Endothelial cell of umbilical vein (primary cell): ENCODE measurements at regions not wholly inside any gene's neighbourhood (a gene's known extent, or its start where the extent isn't known, plus 50 kb on each side); places are given as distances from the start of the nearest gene placed in this dataset.

Source experiments
- CTCF ChIP-seq, 2 donors: IDR thresholded peaks; 1 replicate in 1 of 2; 2 replicates in 1 of 2; pipeline ENCODE4 v1.5.1; 2011; ENCODE audit warnings: low read length in 2 of 2, mild to moderate bottlenecking in 2 of 2, moderate library complexity in 2 of 2, control low read depth in 1 of 2, inconsistent platforms in 1 of 2, low read depth in 1 of 2; ENCODE audit not compliant: insufficient read depth in 1 of 2; ENCODE audit errors: extremely low read depth in 1 of 2
- EZH2 ChIP-seq: IDR thresholded peaks from 2 replicates; pipeline ENCODE4 v1.6.1; 2012; ENCODE audit warnings: borderline replicate concordance, low read depth, mild to moderate bottlenecking, moderate library complexity, low read length, inconsistent platforms; ENCODE audit not compliant: severe bottlenecking
- GATA2 ChIP-seq: IDR thresholded peaks from 2 replicates; pipeline ENCODE4 v1.7.0; 2011; ENCODE audit warnings: low read depth, mild to moderate bottlenecking, moderate library complexity, mixed read lengths, low read length; ENCODE audit not compliant: insufficient read length, insufficient read depth
- JUN ChIP-seq: IDR thresholded peaks from 2 replicates; pipeline ENCODE4 v1.6.1; 2011; ENCODE audit warnings: borderline replicate concordance, low read depth; ENCODE audit not compliant: insufficient read length, insufficient read depth
- MYC ChIP-seq: IDR thresholded peaks from one replicate; pipeline ENCODE4 v1.6.1; 2011; ENCODE audit warnings: mild to moderate bottlenecking, low read depth, low read length
- POLR2A ChIP-seq: IDR thresholded peaks from 2 replicates; pipeline ENCODE4 v1.6.1; 2012; ENCODE audit warnings: low read depth, mild to moderate bottlenecking, control low read depth, low read length
- TF ChIP-seq, protein P1 (sequence below): IDR thresholded peaks from 2 replicates; pipeline ENCODE4 v1.6.1; 2011; ENCODE audit not compliant: insufficient read depth, insufficient read length

- no peak for TF ChIP-seq CTCF (IDR thresholded peaks at IDR 0.05; ENCODE audit: extremely low read depth in 1 of 2, insufficient read depth in 1 of 2, low read depth in 1 of 2, low read length in 2 of 2)
- TF ChIP-seq EZH2, result no peak
- TF ChIP-seq MYC, result no peak
- TF ChIP-seq, protein P1, sequence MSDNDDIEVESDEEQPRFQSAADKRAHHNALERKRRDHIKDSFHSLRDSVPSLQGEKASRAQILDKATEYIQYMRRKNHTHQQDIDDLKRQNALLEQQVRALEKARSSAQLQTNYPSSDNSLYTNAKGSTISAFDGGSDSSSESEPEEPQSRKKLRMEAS, result no peak
- TF ChIP-seq GATA2, result no peak
- TF ChIP-seq POLR2A, result no peak
- no peak for TF ChIP-seq JUN
Observed at GRCh38 chr18:71682591-71682990, 861.6 kb downstream of the CBLN2 start.
